Trophoblast cell (in vitro differentiated cells and primary cell): ENCODE measurements at regions not wholly inside any gene's neighbourhood (a gene's known extent, or its start where the extent isn't known, plus 50 kb on each side); places are given as distances from the start of the nearest gene placed in this dataset.

Experiments used
- DNase-seq, 2 donors: peaks; one replicate each; pipeline ENCODE4 v3.0.0-alpha.2; 2016
- H2AFZ ChIP-seq: 2 replicates; pipeline ENCODE4 v1.6.1; 2013; ENCODE audit warnings: low read length, moderate library complexity, mild to moderate bottlenecking; ENCODE audit not compliant: insufficient read depth, poor library complexity
- H2AK5ac ChIP-seq: 2 replicates; pipeline ENCODE4 v1.6.1; 2013; ENCODE audit warnings: mild to moderate bottlenecking, low read length
- H2BK120ac ChIP-seq: 2 replicates; pipeline ENCODE4 v1.6.1; 2013; ENCODE audit warnings: low read length, mild to moderate bottlenecking, moderate library complexity; ENCODE audit not compliant: insufficient read depth, poor library complexity
- H2BK12ac ChIP-seq: 2 replicates; pipeline ENCODE4 v1.6.1; 2013; ENCODE audit warnings: mild to moderate bottlenecking, low read length, moderate library complexity
- H2BK5ac ChIP-seq: 2 replicates; pipeline ENCODE4 v1.6.1; 2013; ENCODE audit warnings: low read length, low read depth, moderate library complexity, mild to moderate bottlenecking; ENCODE audit not compliant: poor library complexity
- H3K14ac ChIP-seq: 2 replicates; pipeline ENCODE4 v1.6.1; 2013; ENCODE audit warnings: mild to moderate bottlenecking, low read length
- H3K18ac ChIP-seq: 2 replicates; pipeline ENCODE4 v1.6.1; 2013; ENCODE audit warnings: mild to moderate bottlenecking, low read length
- H3K23ac ChIP-seq: 2 replicates; pipeline ENCODE4 v1.6.1; 2013; ENCODE audit warnings: low read length
- H3K27ac ChIP-seq: 2 replicates; pipeline ENCODE4 v1.5.1; 2013; ENCODE audit warnings: low read depth, mild to moderate bottlenecking, inconsistent platforms, low read length, moderate library complexity
- H3K27me3 ChIP-seq: 2 replicates; pipeline ENCODE4 v1.6.1; 2013; ENCODE audit warnings: inconsistent platforms, mild to moderate bottlenecking, low read length, moderate library complexity; ENCODE audit not compliant: insufficient read depth
- H3K36me3 ChIP-seq, 2 experiments: 1 replicate in 1 of 2; 2 replicates in 1 of 2; pipeline ENCODE4 v1.6.1; 2013; ENCODE audit warnings: low read length in 2 of 2, mild to moderate bottlenecking in 2 of 2, moderate library complexity in 1 of 2; ENCODE audit not compliant: insufficient read depth in 2 of 2, control insufficient read depth in 1 of 2
- H3K4ac ChIP-seq: 2 replicates; pipeline ENCODE4 v1.6.1; 2013; ENCODE audit warnings: low read depth, mild to moderate bottlenecking, low read length, moderate library complexity
- H3K4me1 ChIP-seq, 2 experiments: 1 replicate in 1 of 2; 2 replicates in 1 of 2; pipeline ENCODE4 v1.6.1; 2013; ENCODE audit warnings: low read length in 2 of 2, mild to moderate bottlenecking in 2 of 2, moderate library complexity in 1 of 2; ENCODE audit not compliant: insufficient read depth in 2 of 2, control insufficient read depth in 1 of 2
- H3K4me2 ChIP-seq: 2 replicates; pipeline ENCODE4 v1.6.1; 2013; ENCODE audit warnings: inconsistent platforms, mild to moderate bottlenecking, low read length, moderate library complexity
- H3K4me3 ChIP-seq: 2 replicates; pipeline ENCODE4 v1.5.1; 2013; ENCODE audit warnings: mild to moderate bottlenecking, low read depth, low read length, inconsistent platforms
- H3K79me1 ChIP-seq: one replicate; pipeline ENCODE4 v1.6.1; 2013; ENCODE audit warnings: low read length
- H3K79me2 ChIP-seq: 2 replicates; pipeline ENCODE4 v1.6.1; 2013; ENCODE audit warnings: low read length, mild to moderate bottlenecking; ENCODE audit not compliant: control insufficient read depth, insufficient read depth, poor library complexity
- H3K9ac ChIP-seq: 2 replicates; pipeline ENCODE4 v1.6.1; 2013; ENCODE audit warnings: mild to moderate bottlenecking, low read length
- H3K9me3 ChIP-seq: 2 replicates; pipeline ENCODE4 v1.6.1; 2013; ENCODE audit warnings: low read depth, mild to moderate bottlenecking, control low read depth, inconsistent platforms, low read length; ENCODE audit not compliant: insufficient read depth
- H4K12ac ChIP-seq: 2 replicates; pipeline ENCODE4 v1.6.1; 2013; ENCODE audit warnings: low read depth, mild to moderate bottlenecking, low read length, moderate library complexity
- H4K8ac ChIP-seq: 2 replicates; pipeline ENCODE4 v1.6.1; 2013; ENCODE audit warnings: low read depth, mild to moderate bottlenecking, low read length, moderate library complexity
- H4K91ac ChIP-seq: one replicate; pipeline ENCODE4 v1.6.1; 2013; ENCODE audit warnings: low read depth, mild to moderate bottlenecking, low read length, moderate library complexity
- WGBS: extraction: QIAGEN DNeasy Blood & Tissue Kit; methylation state at CpG from one replicate; pipeline ENCODE4 v1.1.7; 2013; ENCODE audit warnings: missing lambda C conversion rate; ENCODE audit not compliant: insufficient read length, insufficient coverage; ENCODE audit errors: extremely low coverage; 5-methylcytosine and 5-hydroxymethylcytosine counted together

- Histone ChIP-seq H3K9ac (no peak overlapping the region), H4K91ac (no peak overlapping the region), H3K36me3 (no peaks in the 10 kb centered on the region), H3K14ac (no peak overlapping the region), H4K8ac (no peak overlapping the region), H2AK5ac (no peak overlapping the region), H3K4me2 (no peak overlapping the region), H3K27me3 (no peaks in the 10 kb centered on the region), H3K4ac (no peak overlapping the region), H4K12ac (no peak overlapping the region), H3K27ac (no peak overlapping the region), H3K79me1 (no peaks in the 10 kb centered on the region), H3K9me3 (no peaks in the 10 kb centered on the region), H3K18ac (no peak overlapping the region), H2BK120ac (no peak overlapping the region), H3K4me1 (no peaks in the 10 kb centered on the region), H2BK12ac (no peak overlapping the region), H3K4me3 (no peak overlapping the region), H2AFZ (no peak overlapping the region), H3K79me2 (no peaks in the 10 kb centered on the region), H3K23ac (no peak overlapping the region), H2BK5ac (no peak overlapping the region)
- no CpG with 5 or more reads among the region's 1 CpG for WGBS
- no peak for DNase-seq
Observed at GRCh38 chr1:68338081-68338480, 105.8 kb upstream of the WLS start.

DNA sequence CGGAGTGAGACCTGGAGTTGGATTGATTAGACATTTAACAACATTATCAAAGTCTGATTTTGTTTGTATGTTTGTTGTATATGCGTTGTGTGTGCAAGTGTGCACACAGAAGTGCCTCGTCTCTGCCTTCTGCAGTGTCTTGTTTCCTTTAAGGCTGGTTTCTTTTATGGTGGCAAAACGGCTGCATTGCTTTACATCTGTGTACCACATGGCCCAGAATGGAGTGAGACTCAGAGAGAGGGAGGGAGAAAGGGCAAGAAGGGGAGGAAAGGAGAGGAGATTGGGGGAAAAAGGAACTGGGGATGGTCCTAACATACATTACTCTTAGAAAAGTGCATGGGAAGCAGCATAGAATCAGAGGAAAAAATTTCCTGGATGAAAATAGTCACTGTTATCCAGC, 99.7 kb upstream of the WLS start:
- no peak for DNase-seq
- no CpG with 5 or more reads among the region's 4 CpGs for WGBS
- H3K9me3 ChIP-seq: no peaks in the 10 kb centered on the region
- no peaks in the 10 kb centered on the region for H3K4me1 ChIP-seq
- H4K91ac ChIP-seq: no peak overlapping the region
- H2BK120ac ChIP-seq: no peak overlapping the region
- no peak overlapping the region for H2AK5ac ChIP-seq
- no peak overlapping the region for H3K23ac ChIP-seq
- H4K12ac ChIP-seq: no peak overlapping the region
- no peak overlapping the region for H3K4me3 ChIP-seq
- H3K4ac ChIP-seq: no peak overlapping the region
- no peaks in the 10 kb centered on the region for H3K36me3 ChIP-seq
- H3K4me2 ChIP-seq: no peak overlapping the region
- no peak overlapping the region for H3K14ac ChIP-seq
- H2BK12ac ChIP-seq: no peak overlapping the region
- no peak overlapping the region for H3K9ac ChIP-seq
- no peak overlapping the region for H4K8ac ChIP-seq
- H3K79me1 ChIP-seq: no peaks in the 10 kb centered on the region
- H2AFZ ChIP-seq: no peak overlapping the region
- H3K27ac ChIP-seq: no peak overlapping the region
- H2BK5ac ChIP-seq: no peak overlapping the region
- no peak overlapping the region for H3K18ac ChIP-seq
- H3K27me3 ChIP-seq: no peaks in the 10 kb centered on the region
- H3K79me2 ChIP-seq: no peaks in the 10 kb centered on the region

DNA sequence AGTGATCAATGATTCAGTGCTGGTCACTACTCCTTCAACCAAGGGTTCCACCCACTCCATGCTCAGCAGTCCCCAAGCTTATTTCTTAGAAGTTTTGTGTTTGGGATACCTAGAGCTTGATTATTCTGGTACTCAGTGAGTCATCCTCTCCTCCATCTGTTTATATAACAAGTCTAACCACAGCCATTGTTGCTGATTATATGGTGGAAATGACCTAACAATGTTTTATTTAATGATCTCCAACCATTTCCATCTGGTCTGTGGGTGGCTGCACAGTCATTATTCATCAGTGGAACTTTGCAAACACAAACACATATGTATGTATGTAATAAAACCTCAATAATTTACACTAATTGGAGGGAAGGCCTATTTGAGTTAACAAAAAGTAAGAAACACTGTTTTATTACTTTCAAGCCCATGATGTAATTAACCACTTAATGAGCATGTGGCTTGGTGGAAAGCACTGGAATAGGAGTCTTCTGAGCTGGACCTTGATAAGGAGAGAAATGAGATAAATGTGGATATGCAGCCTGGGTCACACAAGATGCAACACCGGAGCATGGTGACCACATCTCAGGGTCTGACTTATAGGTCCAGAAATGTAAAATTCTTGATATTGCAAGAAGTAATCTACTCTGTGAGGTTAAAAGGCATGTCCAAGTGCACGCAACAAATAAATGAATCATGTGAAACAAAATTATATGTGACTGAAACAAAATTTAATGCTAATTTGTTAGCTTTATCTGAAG, 99.0 kb upstream of the WLS start:
- Histone ChIP-seq H3K79me2 (no peaks in the 10 kb centered on the region), H4K8ac (no peak overlapping the region), H4K12ac (no peak overlapping the region), H2BK12ac (no peak overlapping the region), H3K23ac (no peak overlapping the region), H3K27me3 (no peaks in the 10 kb centered on the region), H2AK5ac (no peak overlapping the region), H3K18ac (no peak overlapping the region), H2BK120ac (no peak overlapping the region), H3K4me3 (no peak overlapping the region), H3K36me3 (no peaks in the 10 kb centered on the region), H3K4ac (no peak overlapping the region), H3K4me1 (no peaks in the 10 kb centered on the region), H3K27ac (no peak overlapping the region), H2AFZ (no peak overlapping the region), H3K79me1 (no peaks in the 10 kb centered on the region), H3K9me3 (no peaks in the 10 kb centered on the region), H3K14ac (no peak overlapping the region), H4K91ac (no peak overlapping the region), H2BK5ac (no peak overlapping the region), H3K9ac (no peak overlapping the region), H3K4me2 (no peak overlapping the region)
- DNase-seq: no peak
- WGBS: no CpG with 5 or more reads among the region's 2 CpGs

GRCh38 chr1:68330391-68330790, 98.1 kb upstream of the WLS start:
- Histone ChIP-seq H3K27ac (no peak overlapping the region), H2AK5ac (no peak overlapping the region), H3K4me2 (no peak overlapping the region), H3K36me3 (no peaks in the 10 kb centered on the region), H2BK5ac (no peak overlapping the region), H3K23ac (no peak overlapping the region), H2AFZ (no peak overlapping the region), H2BK12ac (no peak overlapping the region), H3K18ac (no peak overlapping the region), H3K4ac (no peak overlapping the region), H2BK120ac (no peak overlapping the region), H3K9me3 (no peaks in the 10 kb centered on the region), H3K79me2 (no peaks in the 10 kb centered on the region), H4K8ac (no peak overlapping the region), H3K27me3 (no peaks in the 10 kb centered on the region), H3K4me3 (no peak overlapping the region), H3K79me1 (no peaks in the 10 kb centered on the region), H4K91ac (no peak overlapping the region), H3K4me1 (no peaks in the 10 kb centered on the region), H4K12ac (no peak overlapping the region), H3K14ac (no peak overlapping the region), H3K9ac (no peak overlapping the region)
- no CpG with 5 or more reads among the region's 2 CpGs for WGBS
- no peak for DNase-seq
